ENCODE measurements at regions not wholly inside any gene's neighbourhood (a gene's known extent, or its start where the extent isn't known, plus 50 kb on each side); places are given as distances from the start of the nearest gene placed in this dataset.

DNA sequence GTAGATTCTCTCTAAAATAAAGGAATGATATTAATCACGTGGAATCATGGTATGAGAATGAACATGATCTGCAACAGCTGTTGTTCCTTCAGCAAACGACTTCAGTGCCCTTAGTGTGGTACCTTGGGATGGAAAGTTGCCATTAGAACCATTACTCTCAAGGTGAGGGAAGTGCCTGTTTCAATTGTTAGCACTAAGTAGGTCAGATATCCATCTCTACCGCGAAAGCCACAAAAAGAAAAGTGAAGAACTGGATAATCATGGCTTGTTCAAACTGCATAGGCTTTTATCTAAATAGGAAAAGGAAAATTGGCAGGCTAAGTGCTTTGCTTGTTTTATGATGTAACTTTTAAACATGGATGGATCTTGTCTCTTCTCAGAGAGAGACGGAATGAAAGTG, 380.7 kb downstream of the MRPS30 start:
- Histone ChIP-seq H3K4me1 (ENCODE audit: control insufficient read depth in 1 of 2, insufficient read depth in 2 of 2, low read length in 2 of 2) (no peaks in the 10 kb centered on the region), H3K27me3 (ENCODE audit: control insufficient read depth in 2 of 2, insufficient read depth in 2 of 2, low read length in 2 of 2) (no peaks in the 10 kb centered on the region), H4K20me1 (ENCODE audit: insufficient read depth, low read length) (no peaks in the 10 kb centered on the region), H3K36me3 (replicated peaks in 1 of 2; ENCODE audit: control insufficient read depth in 1 of 2, insufficient read depth in 2 of 2, low read length in 2 of 2) (no peaks in the 10 kb centered on the region), H3K4me2 (replicated peaks; ENCODE audit: extremely low read depth, low read length, poor library complexity, severe bottlenecking) (no peak overlapping the region), H2AFZ (ENCODE audit: insufficient read depth, low read depth, low read length, poor library complexity, severe bottlenecking) (no peak overlapping the region), H3K79me2 (ENCODE audit: insufficient read depth, low read length) (no peaks in the 10 kb centered on the region), H3K4me3 (replicated peaks in 1 of 3; ENCODE audit: low read depth in 2 of 3, low read length in 3 of 3) (no peak overlapping the region), H3K9me3 (replicated peaks in 1 of 2; ENCODE audit: control insufficient read depth in 1 of 2, insufficient read depth in 1 of 2, low read length in 2 of 2) (no peaks in the 10 kb centered on the region), H3K9ac (ENCODE audit: insufficient read depth, low read length, poor library complexity, severe bottlenecking) (no peak overlapping the region), H3K27ac (ENCODE audit: low read depth in 1 of 2, low read length in 2 of 2) (no peak overlapping the region)
- TF ChIP-seq, protein P1, sequence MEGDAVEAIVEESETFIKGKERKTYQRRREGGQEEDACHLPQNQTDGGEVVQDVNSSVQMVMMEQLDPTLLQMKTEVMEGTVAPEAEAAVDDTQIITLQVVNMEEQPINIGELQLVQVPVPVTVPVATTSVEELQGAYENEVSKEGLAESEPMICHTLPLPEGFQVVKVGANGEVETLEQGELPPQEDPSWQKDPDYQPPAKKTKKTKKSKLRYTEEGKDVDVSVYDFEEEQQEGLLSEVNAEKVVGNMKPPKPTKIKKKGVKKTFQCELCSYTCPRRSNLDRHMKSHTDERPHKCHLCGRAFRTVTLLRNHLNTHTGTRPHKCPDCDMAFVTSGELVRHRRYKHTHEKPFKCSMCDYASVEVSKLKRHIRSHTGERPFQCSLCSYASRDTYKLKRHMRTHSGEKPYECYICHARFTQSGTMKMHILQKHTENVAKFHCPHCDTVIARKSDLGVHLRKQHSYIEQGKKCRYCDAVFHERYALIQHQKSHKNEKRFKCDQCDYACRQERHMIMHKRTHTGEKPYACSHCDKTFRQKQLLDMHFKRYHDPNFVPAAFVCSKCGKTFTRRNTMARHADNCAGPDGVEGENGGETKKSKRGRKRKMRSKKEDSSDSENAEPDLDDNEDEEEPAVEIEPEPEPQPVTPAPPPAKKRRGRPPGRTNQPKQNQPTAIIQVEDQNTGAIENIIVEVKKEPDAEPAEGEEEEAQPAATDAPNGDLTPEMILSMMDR (IDR thresholded peaks at IDR 0.05), result no peak
- WGBS (ENCODE audit: insufficient coverage), result 87% methylated on average over 3 of the region's 5 CpGs
- DNase-seq, result no peak
- Mint-ChIP-seq H3K27ac (no peak overlapping the region), H3K9me3 (no peaks in the 10 kb centered on the region), H3K4me3 (no peak overlapping the region), H3K4me1 (no peaks in the 10 kb centered on the region), H3K36me3 (no peaks in the 10 kb centered on the region), H3K27me3 (ENCODE audit: low read depth in 3 of 3) (no peaks in the 10 kb centered on the region)
- intact Hi-C loops (cut with micrococcal nuclease), result no loop called here

DNA sequence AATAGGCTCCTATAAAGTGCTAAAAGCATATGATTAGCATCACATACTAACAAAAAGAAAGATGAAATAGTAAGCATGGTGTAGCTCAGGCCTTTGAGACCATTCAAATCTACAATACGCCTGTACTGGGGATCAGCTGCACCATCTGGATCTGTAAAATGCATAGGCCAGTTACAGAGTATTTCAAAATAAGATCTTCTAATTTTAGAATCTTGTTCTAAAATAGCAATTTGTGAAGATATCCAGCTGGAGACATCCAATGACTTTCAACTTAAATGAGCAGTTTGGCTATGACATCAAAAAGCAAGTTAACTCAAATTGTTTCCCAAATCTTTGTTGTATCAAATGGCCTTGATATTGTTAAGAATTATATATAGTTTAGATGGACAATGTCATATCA, 386.3 kb downstream of the MRPS30 start:
- intact Hi-C loops (cut with micrococcal nuclease), result no loop called here
- TF ChIP-seq, protein P1 (IDR thresholded peaks at IDR 0.05), result no peak
- WGBS (ENCODE audit: insufficient coverage), result no CpG with 5 or more reads among the region's 1 CpG
- H3K4me3 Mint-ChIP-seq, result no peak overlapping the region
- H3K36me3 Mint-ChIP-seq, result no peaks in the 10 kb centered on the region
- DNase-seq, result no peak
- no peaks in the 10 kb centered on the region for H4K20me1 ChIP-seq (ENCODE audit: insufficient read depth, low read length)
- H3K9me3 Mint-ChIP-seq, result peaks cover 0 to 8% (median 2%) of the 10 kb centered on the region in 7 donors
- no peak overlapping the region for H3K27ac ChIP-seq (ENCODE audit: low read depth in 1 of 2, low read length in 2 of 2)
- no peak overlapping the region for H3K27ac Mint-ChIP-seq
- H3K79me2 ChIP-seq (ENCODE audit: insufficient read depth, low read length), result no peaks in the 10 kb centered on the region
- no peak overlapping the region for H3K4me3 ChIP-seq (replicated peaks in 1 of 3; ENCODE audit: low read depth in 2 of 3, low read length in 3 of 3)
- H2AFZ ChIP-seq (ENCODE audit: insufficient read depth, low read depth, low read length, poor library complexity, severe bottlenecking), result no peak overlapping the region
- H3K9me3 ChIP-seq (replicated peaks in 1 of 2; ENCODE audit: control insufficient read depth in 1 of 2, insufficient read depth in 1 of 2, low read length in 2 of 2), result peaks cover 8 to 13% of the 10 kb centered on the region in 2 donors
- H3K36me3 ChIP-seq (replicated peaks in 1 of 2; ENCODE audit: control insufficient read depth in 1 of 2, insufficient read depth in 2 of 2, low read length in 2 of 2), result no peaks in the 10 kb centered on the region
- no peak overlapping the region for H3K9ac ChIP-seq (ENCODE audit: insufficient read depth, low read length, poor library complexity, severe bottlenecking)
- H3K27me3 Mint-ChIP-seq (ENCODE audit: low read depth in 3 of 3), result no peaks in the 10 kb centered on the region
- H3K27me3 ChIP-seq (ENCODE audit: control insufficient read depth in 2 of 2, insufficient read depth in 2 of 2, low read length in 2 of 2), result no peaks in the 10 kb centered on the region
- no peaks in the 10 kb centered on the region for H3K4me1 Mint-ChIP-seq
- H3K4me2 ChIP-seq (replicated peaks; ENCODE audit: extremely low read depth, low read length, poor library complexity, severe bottlenecking), result no peak overlapping the region
- H3K4me1 ChIP-seq (ENCODE audit: control insufficient read depth in 1 of 2, insufficient read depth in 2 of 2, low read length in 2 of 2), result no peaks in the 10 kb centered on the region
